Loucy (cell line): ENCODE measurements at regions not wholly inside any gene's neighbourhood (a gene's known extent, or its start where the extent isn't known, plus 50 kb on each side); places are given as distances from the start of the nearest gene placed in this dataset.

Experiments
- H2AFZ ChIP-seq: fragments of 200-600 bp; sonication (generic); 2 replicates; pipeline ENCODE4 v1.6.0; 2016; ENCODE audit warnings: antibody characterized with exemption, mild to moderate bottlenecking, low read length, moderate library complexity
- H3F3A ChIP-seq: fragments of 200-600 bp; 2 replicates; pipeline ENCODE4 v1.6.0; 2016; ENCODE audit warnings: antibody characterized with exemption, low read depth, mild to moderate bottlenecking
- H3K27me3 ChIP-seq: fragments of 200-600 bp; sonication (generic); 2 replicates; pipeline ENCODE4 v1.6.1; 2014; ENCODE audit warnings: low read length, mild to moderate bottlenecking; ENCODE audit not compliant: insufficient read depth, poor library complexity, severe bottlenecking
- H3K36me3 ChIP-seq: fragments of 200-600 bp; sonication (generic); 2 replicates; pipeline ENCODE4 v1.6.1; 2016; ENCODE audit warnings: low read length; ENCODE audit not compliant: insufficient read depth
- H3K4me1 ChIP-seq: fragments of 200-600 bp; sonication (generic); 2 replicates; pipeline ENCODE4 v1.5.1; 2014; ENCODE audit warnings: low read length, mild to moderate bottlenecking; ENCODE audit not compliant: insufficient read depth, poor library complexity, severe bottlenecking
- H3K4me2 ChIP-seq: fragments of 200-600 bp; sonication (generic); 2 replicates; pipeline ENCODE4 v1.6.0; 2014; ENCODE audit warnings: antibody characterized with exemption, low read length, low read depth, mild to moderate bottlenecking; ENCODE audit not compliant: poor library complexity, severe bottlenecking
- H3K4me3 ChIP-seq: fragments of 200-600 bp; sonication (generic); 2 replicates; pipeline ENCODE4 v1.5.1; 2014; ENCODE audit warnings: low read length, mild to moderate bottlenecking, mixed read lengths; ENCODE audit not compliant: poor library complexity, severe bottlenecking
- H3K79me2 ChIP-seq: fragments of 200-600 bp; sonication (generic); 2 replicates; pipeline ENCODE4 v1.6.1; 2014; ENCODE audit warnings: low read length; ENCODE audit not compliant: insufficient read depth
- H3K9ac ChIP-seq: fragments of 200-600 bp; sonication (generic); 2 replicates; pipeline ENCODE4 v1.6.0; 2014; ENCODE audit warnings: mild to moderate bottlenecking, low read depth, low read length, moderate library complexity; ENCODE audit not compliant: poor library complexity, severe bottlenecking
- H3K9me2 ChIP-seq: fragments of 200-600 bp; sonication (generic); replicated peaks from 2 replicates; pipeline ENCODE4 v1.6.1; 2016; ENCODE audit warnings: low read depth, low read length, mixed read lengths
- H3K9me3 ChIP-seq: fragments of 200-600 bp; sonication (generic); 2 replicates; pipeline ENCODE4 v1.6.1; 2014; ENCODE audit warnings: mild to moderate bottlenecking, antibody characterized with exemption, low read length, low read depth; ENCODE audit not compliant: insufficient read depth
- H4K20me1 ChIP-seq: fragments of 200-600 bp; sonication (generic); 2 replicates; pipeline ENCODE4 v1.6.0; 2014; ENCODE audit warnings: antibody characterized with exemption, low read length, mild to moderate bottlenecking; ENCODE audit not compliant: insufficient read depth, poor library complexity, severe bottlenecking
- CTCF ChIP-seq: fragments of 200-600 bp; sonication (generic); conservative IDR thresholded peaks from 2 replicates; pipeline ENCODE4 v1.5.1; 2014; ENCODE audit warnings: mild to moderate bottlenecking, antibody characterized with exemption, low read length
- EZH2phosphoT487 ChIP-seq: fragments of 200-600 bp; IDR thresholded peaks from 2 replicates; pipeline ENCODE4 v1.6.1; 2018; ENCODE audit warnings: antibody characterized with exemption, mild to moderate bottlenecking, moderate library complexity, borderline replicate concordance

GRCh38 chr1:184843732-184844495 lies 89.3 kb upstream of the EDEM3 start:
- no peaks in the 10 kb centered on the region for H3K9me3 ChIP-seq
- no peaks in the 10 kb centered on the region for H3K79me2 ChIP-seq
- no peaks in the 10 kb centered on the region for H3K27me3 ChIP-seq
- no peaks in the 10 kb centered on the region for H3F3A ChIP-seq
- TF ChIP-seq EZH2phosphoT487 (no peak), CTCF (no peak)
- no peaks in the 10 kb centered on the region for H4K20me1 ChIP-seq
- peaks cover 14% of the 10 kb centered on the region for H3K4me1 ChIP-seq
- no peak overlapping the region for H3K4me3 ChIP-seq
- H3K9ac ChIP-seq, result no peak overlapping the region
- no peak overlapping the region for H2AFZ ChIP-seq
- no peaks in the 10 kb centered on the region for H3K9me2 ChIP-seq
- peak overlapping the region; percentile 20 for H3K4me2 ChIP-seq
- no peaks in the 10 kb centered on the region for H3K36me3 ChIP-seq

- H3K9me2 ChIP-seq, result no peaks in the 10 kb centered on the region
- H3K4me3 ChIP-seq, result no peak overlapping the region
- no peaks in the 10 kb centered on the region for H4K20me1 ChIP-seq
- peaks cover 26% of the 10 kb centered on the region for H3K4me1 ChIP-seq
- 0 out of 2 replicates have a peak, but pooled peaks cover 6% of the 10 kb centered on the region for H3F3A ChIP-seq
- TF ChIP-seq EZH2phosphoT487 (no peak), CTCF (no peak)
- no peak overlapping the region for H3K4me2 ChIP-seq
- no peaks in the 10 kb centered on the region for H3K27me3 ChIP-seq
- no peaks in the 10 kb centered on the region for H3K36me3 ChIP-seq
- no peaks in the 10 kb centered on the region for H3K79me2 ChIP-seq
- H2AFZ ChIP-seq, result no peak overlapping the region
- no peak overlapping the region for H3K9ac ChIP-seq
- H3K9me3 ChIP-seq, result no peaks in the 10 kb centered on the region
These were observed 85.9 kb upstream of the EDEM3 start for GRCh38 chr1:184840596-184840995.

- Histone ChIP-seq H4K20me1 (no peaks in the 10 kb centered on the region), H3K4me1 (peaks cover 24% of the 10 kb centered on the region), H3K79me2 (no peaks in the 10 kb centered on the region), H2AFZ (no peak overlapping the region), H3K9me3 (no peaks in the 10 kb centered on the region), H3K9me2 (no peaks in the 10 kb centered on the region), H3K36me3 (no peaks in the 10 kb centered on the region), H3F3A (0 out of 2 replicates have a peak, but pooled peaks cover 6% of the 10 kb centered on the region), H3K4me2 (no peak overlapping the region), H3K27me3 (no peaks in the 10 kb centered on the region), H3K9ac (no peak overlapping the region), H3K4me3 (no peak overlapping the region)
- TF ChIP-seq CTCF, result no peak
- TF ChIP-seq EZH2phosphoT487, result no peak
These were observed 83.9 kb upstream of the EDEM3 start for GRCh38 chr1:184838504-184838951.
